ENCODE measurements at regions not wholly inside any gene's neighbourhood (a gene's known extent, or its start where the extent isn't known, plus 50 kb on each side); places are given as distances from the start of the nearest gene placed in this dataset.

GRCh38 chr19:28873301-28873700 is 339.6 kb downstream of the UQCRFS1 start:
- TF ChIP-seq, protein P1, sequence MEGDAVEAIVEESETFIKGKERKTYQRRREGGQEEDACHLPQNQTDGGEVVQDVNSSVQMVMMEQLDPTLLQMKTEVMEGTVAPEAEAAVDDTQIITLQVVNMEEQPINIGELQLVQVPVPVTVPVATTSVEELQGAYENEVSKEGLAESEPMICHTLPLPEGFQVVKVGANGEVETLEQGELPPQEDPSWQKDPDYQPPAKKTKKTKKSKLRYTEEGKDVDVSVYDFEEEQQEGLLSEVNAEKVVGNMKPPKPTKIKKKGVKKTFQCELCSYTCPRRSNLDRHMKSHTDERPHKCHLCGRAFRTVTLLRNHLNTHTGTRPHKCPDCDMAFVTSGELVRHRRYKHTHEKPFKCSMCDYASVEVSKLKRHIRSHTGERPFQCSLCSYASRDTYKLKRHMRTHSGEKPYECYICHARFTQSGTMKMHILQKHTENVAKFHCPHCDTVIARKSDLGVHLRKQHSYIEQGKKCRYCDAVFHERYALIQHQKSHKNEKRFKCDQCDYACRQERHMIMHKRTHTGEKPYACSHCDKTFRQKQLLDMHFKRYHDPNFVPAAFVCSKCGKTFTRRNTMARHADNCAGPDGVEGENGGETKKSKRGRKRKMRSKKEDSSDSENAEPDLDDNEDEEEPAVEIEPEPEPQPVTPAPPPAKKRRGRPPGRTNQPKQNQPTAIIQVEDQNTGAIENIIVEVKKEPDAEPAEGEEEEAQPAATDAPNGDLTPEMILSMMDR (IDR thresholded peaks at IDR 0.05; ENCODE audit: extremely low read depth in 1 of 2, insufficient read depth in 1 of 2, low read depth in 1 of 2, low read length in 2 of 2): no peak
- no peak for TF ChIP-seq POLR2A (IDR thresholded peaks at IDR 0.05; ENCODE audit: low read depth, low read length)
- no peak for TF ChIP-seq JUN (IDR thresholded peaks at IDR 0.05; ENCODE audit: borderline replicate concordance, insufficient read depth, insufficient read length, low read depth)
- no peak for TF ChIP-seq POLR2AphosphoS5 (IDR thresholded peaks at IDR 0.05; ENCODE audit: insufficient read depth, low read depth, low read length)
- TF ChIP-seq, protein P2, sequence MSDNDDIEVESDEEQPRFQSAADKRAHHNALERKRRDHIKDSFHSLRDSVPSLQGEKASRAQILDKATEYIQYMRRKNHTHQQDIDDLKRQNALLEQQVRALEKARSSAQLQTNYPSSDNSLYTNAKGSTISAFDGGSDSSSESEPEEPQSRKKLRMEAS (IDR thresholded peaks at IDR 0.05; ENCODE audit: insufficient read depth, insufficient read length): no peak
- no peak for TF ChIP-seq FOS (IDR thresholded peaks at IDR 0.05; ENCODE audit: borderline replicate concordance, insufficient read depth, low read length)
- no peak for TF ChIP-seq EZH2 (IDR thresholded peaks at IDR 0.05; ENCODE audit: borderline replicate concordance, low read depth, low read length, severe bottlenecking)
- TF ChIP-seq GATA2 (IDR thresholded peaks at IDR 0.05; ENCODE audit: insufficient read depth, insufficient read length, low read depth, low read length): no peak

Measured in endothelial cell of umbilical vein (primary cell).